Anterior cingulate cortex (tissue), 58 donors: ENCODE measurements at regions not wholly inside any gene's neighbourhood (a gene's known extent, or its start where the extent isn't known, plus 50 kb on each side); places are given as distances from the start of the nearest gene placed in this dataset.

ENCODE experiments used
- DNase-seq, 58 donors: peaks; one replicate each; lab custom pipeline; 2025; lab: John Stamatoyannopoulos, UW

DNA sequence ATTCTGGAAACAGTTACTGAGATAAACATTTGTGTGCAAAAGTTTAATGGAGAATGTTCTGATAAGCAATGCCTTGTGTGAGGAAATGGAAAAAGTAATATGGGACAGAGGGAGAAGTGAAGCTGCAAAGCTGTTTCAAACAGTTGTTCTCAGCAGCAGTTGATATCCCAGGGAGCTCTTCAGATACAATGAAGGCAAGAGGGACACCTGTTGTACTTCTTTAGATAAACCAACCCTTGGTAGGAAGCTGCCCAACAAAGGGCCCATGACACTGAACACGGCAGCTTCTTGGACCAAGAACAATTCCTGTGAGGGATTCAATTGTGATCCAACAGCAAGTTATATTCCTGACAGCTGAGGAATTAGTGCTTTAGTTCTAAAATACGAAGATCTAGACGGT is 894.3 kb upstream of the PCDH20 start:
- DNase-seq = no peak

GRCh38 chr13:62305756-62306155 is 890.1 kb upstream of the PCDH20 start:
- DNase-seq = no peak

DNA sequence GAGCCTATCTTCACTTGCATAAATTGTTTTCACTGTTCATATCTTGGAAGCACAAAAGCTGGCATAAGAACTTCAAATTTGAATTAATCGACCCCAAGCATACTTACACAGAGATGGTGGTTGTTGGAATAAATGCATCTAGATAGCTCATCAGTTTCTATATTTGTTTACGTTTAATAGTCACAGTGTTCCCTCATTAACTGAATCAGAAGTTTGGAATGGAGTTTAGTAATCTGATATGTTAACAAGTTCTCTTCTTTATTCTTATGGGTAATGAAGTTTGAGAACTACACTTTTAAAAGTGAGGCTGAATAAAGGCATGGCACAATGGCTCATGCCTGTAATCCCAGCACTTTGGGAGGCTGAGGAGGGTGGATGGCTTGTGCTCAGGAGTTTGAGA is 886.7 kb upstream of the PCDH20 start:
- DNase-seq = no peak

GRCh38 chr13:62299988-62300387 is 884.3 kb upstream of the PCDH20 start:
- DNase-seq = no peak

GRCh38 chr13:62296812-62297211 is 881.2 kb upstream of the PCDH20 start:
- no peak for DNase-seq

DNA sequence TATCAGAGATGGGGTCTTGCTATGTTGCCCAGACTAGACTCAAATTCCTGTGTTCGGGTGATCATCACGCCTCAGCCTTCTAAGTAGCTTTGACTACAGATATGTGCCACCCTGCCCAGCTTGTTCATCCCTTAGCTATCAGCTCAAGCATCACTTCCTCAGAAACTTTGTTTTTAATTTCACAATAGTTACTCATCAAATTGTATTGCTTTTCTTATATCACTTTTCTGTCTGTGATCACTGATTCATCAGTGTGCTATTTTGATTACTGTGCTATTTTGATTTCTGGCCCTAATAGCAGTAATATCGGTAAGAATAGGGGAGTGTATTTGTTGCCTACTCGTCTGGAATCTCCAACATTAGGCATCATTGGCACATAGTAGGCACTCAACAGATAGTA is 878.6 kb upstream of the PCDH20 start:
- no peak for DNase-seq

DNA sequence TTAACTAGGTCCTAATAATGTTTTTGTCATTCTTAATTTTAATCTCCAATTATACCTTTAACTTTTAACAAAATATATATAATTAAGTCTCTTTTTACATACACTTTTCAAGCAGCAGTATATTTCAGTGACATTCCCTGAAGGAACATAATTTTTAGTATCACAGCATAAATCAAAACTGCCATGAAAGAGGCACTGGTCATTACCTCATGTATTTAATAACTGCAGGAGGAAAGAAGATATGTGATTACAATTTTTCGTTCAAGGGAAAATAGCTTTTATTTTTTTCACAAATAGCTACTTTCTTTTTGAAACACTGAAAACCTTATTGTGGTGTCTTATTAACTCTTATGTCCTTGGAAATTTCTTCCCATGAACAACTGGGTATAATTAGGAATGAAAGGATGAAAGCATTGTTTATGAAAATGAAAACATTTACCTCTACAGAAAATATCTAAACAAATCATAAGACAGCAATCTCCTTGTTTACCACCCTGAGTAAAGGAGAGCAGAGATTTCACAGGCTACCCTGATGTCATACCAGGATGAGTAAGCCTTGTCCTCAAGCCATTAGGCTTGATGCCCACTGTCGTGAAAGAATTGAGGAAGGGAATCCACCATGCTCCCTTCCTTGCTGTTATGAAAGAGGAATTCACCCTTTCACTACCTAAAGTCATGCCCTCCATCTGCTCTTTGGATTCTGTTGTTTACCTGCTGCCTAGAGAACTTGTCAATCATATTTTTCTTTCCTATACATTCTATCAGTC is 877.2 kb upstream of the PCDH20 start:
- DNase-seq = no peak

GRCh38 chr13:62290542-62290941 is 874.9 kb upstream of the PCDH20 start:
- no peak for DNase-seq

- DNase-seq = no peak
Measured at GRCh38 chr13:62287764-62288163, 872.1 kb upstream of the PCDH20 start.

DNA sequence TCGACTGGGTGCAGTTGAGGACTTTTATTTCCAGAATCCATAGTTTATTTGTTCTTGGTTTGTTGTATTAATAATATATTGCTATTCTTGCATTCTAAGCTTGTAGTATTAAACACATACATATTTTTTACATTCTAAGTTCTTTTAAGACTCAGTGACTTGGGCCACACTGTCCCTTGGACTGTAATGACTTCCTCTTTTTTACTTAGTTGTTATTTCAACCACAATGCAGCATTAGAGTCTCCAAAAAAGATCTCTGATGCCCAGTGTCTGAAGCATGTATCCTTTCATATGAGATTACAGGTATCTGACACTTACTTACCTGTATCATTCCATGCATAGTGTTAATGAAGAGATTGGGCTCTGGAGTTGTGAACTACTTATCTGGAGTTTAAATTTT is 864.9 kb upstream of the PCDH20 start:
- DNase-seq = no peak

GRCh38 chr13:62278271-62278670 is 862.6 kb upstream of the PCDH20 start:
- no peak for DNase-seq

DNA sequence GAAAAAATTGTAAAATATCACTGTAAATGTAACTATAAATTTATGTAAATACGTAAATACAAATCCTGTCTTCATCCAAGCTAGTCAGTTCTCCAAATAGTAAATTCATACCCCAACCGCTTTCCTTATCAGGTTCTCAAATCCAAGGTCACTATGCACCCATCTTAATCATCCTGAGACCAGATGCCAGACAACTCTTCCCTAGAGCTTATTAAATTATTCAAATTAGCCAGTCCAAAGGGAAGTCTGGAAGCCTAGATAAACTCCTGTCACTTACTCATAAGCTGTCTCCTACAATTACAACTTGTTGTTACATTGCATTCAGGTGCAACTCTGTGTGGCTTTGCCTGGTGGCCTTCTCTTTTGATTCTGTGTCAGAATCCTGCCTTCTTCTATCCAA is 836.1 kb upstream of the PCDH20 start:
- DNase-seq = no peak

- no peak for DNase-seq
Measured at GRCh38 chr13:62250501-62251201, 835.0 kb upstream of the PCDH20 start.

DNA sequence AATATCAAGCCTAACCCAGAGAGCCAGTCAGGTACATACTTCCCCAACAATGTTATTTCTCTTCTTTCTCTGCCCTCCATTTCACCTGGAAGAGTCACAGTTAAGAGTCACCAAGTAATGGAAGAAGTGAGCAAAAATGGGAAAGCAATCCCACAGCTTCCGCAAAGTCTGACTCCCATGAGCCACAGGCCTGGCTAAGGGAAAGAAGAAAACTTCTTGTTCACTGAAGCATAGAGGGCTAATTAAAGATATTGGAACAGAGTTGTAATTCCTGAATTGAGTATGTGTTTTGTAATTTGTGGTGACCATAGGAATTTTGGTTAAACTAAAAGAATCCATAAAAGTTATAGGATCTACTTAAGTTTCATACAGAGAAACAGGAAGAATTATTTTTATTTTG is 830.9 kb upstream of the PCDH20 start:
- no peak for DNase-seq

- DNase-seq = no peak
Measured at GRCh38 chr13:62243106-62243505, 827.5 kb upstream of the PCDH20 start.

DNA sequence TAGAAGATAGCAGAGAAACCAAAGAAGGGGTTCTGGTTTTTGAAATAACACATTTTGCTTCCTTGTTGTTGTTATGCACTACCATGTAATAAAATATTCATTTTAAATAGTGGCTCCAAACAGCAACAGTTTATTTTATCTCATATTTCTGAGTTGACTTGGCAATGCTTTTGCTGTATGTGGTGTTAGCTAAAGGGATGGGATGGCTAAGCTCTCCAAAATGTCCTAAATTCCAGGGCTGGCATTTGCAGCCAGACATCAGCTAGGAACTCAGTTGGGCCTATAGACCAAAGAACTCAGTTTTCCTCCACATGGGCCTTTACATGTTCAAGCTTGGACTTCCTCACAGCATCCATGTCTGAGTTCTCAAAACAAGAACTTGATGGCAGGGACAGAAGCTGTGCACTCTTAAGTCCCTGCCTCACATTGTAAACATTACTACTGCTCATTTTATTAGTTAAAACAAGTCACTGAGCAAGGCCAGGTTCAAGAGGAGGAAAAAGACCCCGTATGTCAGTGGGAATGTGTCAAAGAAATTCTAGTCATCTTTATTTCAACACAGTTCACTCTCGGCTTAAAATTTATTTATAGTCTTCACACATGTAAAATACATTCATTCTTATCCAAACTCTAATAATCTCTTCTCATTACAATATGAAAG is 819.3 kb upstream of the PCDH20 start:
- DNase-seq = no peak

GRCh38 chr13:62210951-62211350 is 795.3 kb upstream of the PCDH20 start:
- DNase-seq = no peak

- no peak for DNase-seq
Measured at GRCh38 chr13:62209529-62209928, 793.9 kb upstream of the PCDH20 start.

GRCh38 chr13:62207388-62207787 is 791.7 kb upstream of the PCDH20 start:
- no peak for DNase-seq

- no peak for DNase-seq
Measured at GRCh38 chr13:62206165-62206564, 790.5 kb upstream of the PCDH20 start.

DNA sequence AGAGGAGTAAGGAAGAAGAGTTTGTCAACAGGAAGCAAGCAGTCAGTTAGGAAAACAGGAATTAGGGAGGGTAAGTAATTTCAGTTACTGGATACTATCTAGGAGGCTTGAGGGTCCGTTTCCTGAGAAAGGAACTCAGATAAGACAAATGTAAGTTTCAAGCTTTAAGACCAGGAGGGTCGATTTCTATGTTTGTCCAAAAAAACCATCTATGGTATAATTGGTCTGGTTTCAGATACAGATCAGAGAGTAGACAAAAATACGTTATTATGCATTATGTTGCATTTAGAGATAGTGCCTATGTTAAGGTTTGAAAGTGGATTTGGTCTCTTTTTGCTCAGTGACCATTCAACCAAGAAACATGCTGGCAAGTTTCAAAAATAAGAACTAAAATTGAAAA is 789.6 kb upstream of the PCDH20 start:
- no peak for DNase-seq

GRCh38 chr13:62194371-62194770 is 778.7 kb upstream of the PCDH20 start:
- no peak for DNase-seq
